CD4-positive, alpha-beta memory T cell (primary cell): ENCODE measurements at regions not wholly inside any gene's neighbourhood (a gene's known extent, or its start where the extent isn't known, plus 50 kb on each side); places are given as distances from the start of the nearest gene placed in this dataset.

Experiments used
- CTCF ChIA-PET: fragments of 350-600 bp; sonication (Branson Sonifier 250); formaldehyde crosslinking; loops from one replicate; lab custom pipeline; 2021; ENCODE audit warnings: inconsistent platforms; ENCODE audit not compliant: partially characterized antibody; lab: Charles Lee
- POLR2A ChIA-PET: fragments of 350-600 bp; sonication (Branson Sonifier 250); formaldehyde crosslinking; loops from one replicate; lab custom pipeline; 2021; ENCODE audit not compliant: partially characterized antibody; lab: Charles Lee
- DNase-seq, 5 donors: peaks; one replicate each; pipeline versions ENCODE4 v3.0.0 to v3.0.0-alpha.2; 2020 to 2022; ENCODE audit warnings: mixed read lengths in 1 of 5
- H3K27ac ChIP-seq: one replicate; pipeline ENCODE4 v1.7.0; 2013; ENCODE audit warnings: low read depth, low read length
- H3K27me3 ChIP-seq: 2 replicates; pipeline ENCODE4 v1.7.0; 2013; ENCODE audit warnings: mild to moderate bottlenecking, low read length, moderate library complexity; ENCODE audit not compliant: insufficient read depth
- H3K36me3 ChIP-seq: 2 replicates; pipeline ENCODE4 v1.7.0; 2013; ENCODE audit warnings: mild to moderate bottlenecking, low read length, moderate library complexity; ENCODE audit not compliant: insufficient read depth
- H3K4me1 ChIP-seq: 2 replicates; pipeline ENCODE4 v1.7.0; 2013; ENCODE audit warnings: mild to moderate bottlenecking, low read length, moderate library complexity; ENCODE audit not compliant: insufficient read depth
- H3K4me3 ChIP-seq, 2 donors: one replicate each; pipeline ENCODE4 v1.7.0; 2013; ENCODE audit warnings: low read length in 2 of 2, mild to moderate bottlenecking in 1 of 2
- H3K9me3 ChIP-seq, 2 donors: one replicate each; pipeline ENCODE4 v1.7.0; 2013; ENCODE audit warnings: low read length in 2 of 2, control low read depth in 1 of 2; ENCODE audit not compliant: control insufficient read depth in 1 of 2
- H3K27ac Mint-ChIP-seq, 7 donors: one replicate each; pipeline ENCODE4 v1.8.0; 2020 to 2021; ENCODE audit warnings: mixed read lengths in 7 of 7, mild to moderate bottlenecking in 6 of 7, inconsistent platforms in 3 of 7, moderate library complexity in 3 of 7
- H3K27me3 Mint-ChIP-seq, 2 donors: one replicate each; pipeline ENCODE4 v1.8.0; 2020 to 2021; ENCODE audit warnings: mixed read lengths in 2 of 2
- H3K36me3 Mint-ChIP-seq, 2 donors: one replicate each; pipeline ENCODE4 v1.8.0; 2020 to 2021; ENCODE audit warnings: mixed read lengths in 2 of 2, inconsistent platforms in 1 of 2, mild to moderate bottlenecking in 1 of 2
- H3K4me1 Mint-ChIP-seq, 4 donors: one replicate each; pipeline ENCODE4 v1.8.0; 2020 to 2021; ENCODE audit warnings: mixed read lengths in 4 of 4, mild to moderate bottlenecking in 1 of 4
- H3K4me3 Mint-ChIP-seq, 8 donors: one replicate each; pipeline ENCODE4 v1.8.0; 2020 to 2021; ENCODE audit warnings: mixed read lengths in 8 of 8, mild to moderate bottlenecking in 7 of 8, moderate library complexity in 6 of 8, inconsistent platforms in 3 of 8
- H3K9me3 Mint-ChIP-seq, 8 donors: one replicate each; pipeline ENCODE4 v1.8.0; 2020 to 2021; ENCODE audit warnings: mixed read lengths in 8 of 8, mild to moderate bottlenecking in 5 of 8, inconsistent platforms in 3 of 8, moderate library complexity in 1 of 8
- intact Hi-C: fragments of 100-400 bp; cut with micrococcal nuclease; formaldehyde crosslinking; loops from one replicate; pipeline ENCODE4 v1.15.1; 2023

- H3K9me3 Mint-ChIP-seq: peaks cover 0 to 9% (median 0%) of the 10 kb centered on the region in 8 donors
Observed at GRCh38 chr10:71004176-71005075, 116.1 kb upstream of the PCBD1 start.

GRCh38 chr10:71005337-71006305, 117.3 kb upstream of the PCBD1 start:
- intact Hi-C loops: no loop called here
- H3K4me3 Mint-ChIP-seq: no peak overlapping the region
- H3K4me1 ChIP-seq: no peaks in the 10 kb centered on the region
- ChIA-PET CTCF (no interaction called here), POLR2A (no interaction called here)
- no peaks in the 10 kb centered on the region for H3K4me1 Mint-ChIP-seq
- H3K36me3 Mint-ChIP-seq: no peaks in the 10 kb centered on the region
- H3K27me3 Mint-ChIP-seq: peaks cover 4 to 6% of the 10 kb centered on the region in 2 donors
- H3K27ac ChIP-seq: no peak overlapping the region
- DNase-seq: no peak
- peaks cover 0 to 4% (median 0%) of the 10 kb centered on the region in 8 donors for H3K9me3 Mint-ChIP-seq
- no peak overlapping the region for H3K4me3 ChIP-seq
- H3K27me3 ChIP-seq: no peaks in the 10 kb centered on the region
- no peaks in the 10 kb centered on the region for H3K9me3 ChIP-seq
- no peaks in the 10 kb centered on the region for H3K36me3 ChIP-seq
- H3K27ac Mint-ChIP-seq: no peak overlapping the region

More at GRCh38 chr10:71004176-71005075, 116.1 kb upstream of the PCBD1 start:
- H3K27me3 Mint-ChIP-seq: peaks cover 7 to 10% of the 10 kb centered on the region in 2 donors
- H3K36me3 Mint-ChIP-seq: no peaks in the 10 kb centered on the region
- Histone ChIP-seq H3K27ac (no peak overlapping the region), H3K4me3 (no peak overlapping the region), H3K36me3 (no peaks in the 10 kb centered on the region), H3K27me3 (no peaks in the 10 kb centered on the region), H3K9me3 (no peaks in the 10 kb centered on the region), H3K4me1 (no peaks in the 10 kb centered on the region)
- CTCF ChIA-PET: no interaction called here
- POLR2A ChIA-PET: no interaction called here
- no peaks in the 10 kb centered on the region for H3K4me1 Mint-ChIP-seq
- intact Hi-C loops: no loop called here
- DNase-seq: no peak
- H3K27ac Mint-ChIP-seq: no peak overlapping the region
- H3K4me3 Mint-ChIP-seq: no peak overlapping the region

- no peaks in the 10 kb centered on the region for H3K4me1 ChIP-seq
- H3K27me3 ChIP-seq: no peaks in the 10 kb centered on the region
- ChIA-PET POLR2A (no interaction called here), CTCF (no interaction called here)
- no peaks in the 10 kb centered on the region for H3K36me3 Mint-ChIP-seq
- DNase-seq: no peak
- H3K4me3 Mint-ChIP-seq: no peak overlapping the region
- H3K9me3 ChIP-seq: no peaks in the 10 kb centered on the region
- intact Hi-C loops: no loop called here
- H3K27ac ChIP-seq: no peak overlapping the region
- H3K4me1 Mint-ChIP-seq: no peaks in the 10 kb centered on the region
- H3K27me3 Mint-ChIP-seq: peaks cover 2 to 4% of the 10 kb centered on the region in 2 donors
- peaks cover 0 to 4% (median 0%) of the 10 kb centered on the region in 8 donors for H3K9me3 Mint-ChIP-seq
- no peaks in the 10 kb centered on the region for H3K36me3 ChIP-seq
- no peak overlapping the region for H3K4me3 ChIP-seq
- H3K27ac Mint-ChIP-seq: no peak overlapping the region
Observed at GRCh38 chr10:71006506-71006905, 118.1 kb upstream of the PCBD1 start.

- H3K9me3 Mint-ChIP-seq: no peaks in the 10 kb centered on the region
- Histone ChIP-seq H3K36me3 (no peaks in the 10 kb centered on the region), H3K27ac (no peak overlapping the region), H3K27me3 (no peaks in the 10 kb centered on the region), H3K4me3 (no peak overlapping the region), H3K4me1 (no peaks in the 10 kb centered on the region), H3K9me3 (no peaks in the 10 kb centered on the region)
- H3K4me1 Mint-ChIP-seq: no peaks in the 10 kb centered on the region
- peaks cover 2 to 6% of the 10 kb centered on the region in 2 donors for H3K27me3 Mint-ChIP-seq
- ChIA-PET POLR2A (no interaction called here), CTCF (no interaction called here)
- intact Hi-C loops: no loop called here
- no peak overlapping the region for H3K27ac Mint-ChIP-seq
- DNase-seq: no peak
- no peaks in the 10 kb centered on the region for H3K36me3 Mint-ChIP-seq
- H3K4me3 Mint-ChIP-seq: no peak overlapping the region
Observed at GRCh38 chr10:71007516-71007915, 119.2 kb upstream of the PCBD1 start.

GRCh38 chr10:71008150-71008549, 119.8 kb upstream of the PCBD1 start:
- intact Hi-C loops: no loop called here
- Mint-ChIP-seq H3K27ac (no peak overlapping the region), H3K27me3 (peaks cover 2 to 5% of the 10 kb centered on the region in 2 donors), H3K36me3 (no peaks in the 10 kb centered on the region), H3K4me3 (no peak overlapping the region), H3K4me1 (no peaks in the 10 kb centered on the region), H3K9me3 (no peaks in the 10 kb centered on the region)
- Histone ChIP-seq H3K27me3 (no peaks in the 10 kb centered on the region), H3K4me3 (no peak overlapping the region), H3K27ac (no peak overlapping the region), H3K4me1 (no peaks in the 10 kb centered on the region), H3K9me3 (no peaks in the 10 kb centered on the region), H3K36me3 (no peaks in the 10 kb centered on the region)
- no peak for DNase-seq
- ChIA-PET POLR2A (no interaction called here), CTCF (no interaction called here)

GRCh38 chr10:71009126-71009525, 120.8 kb upstream of the PCBD1 start:
- no peaks in the 10 kb centered on the region for H3K9me3 Mint-ChIP-seq
- Histone ChIP-seq H3K4me1 (no peaks in the 10 kb centered on the region), H3K27me3 (no peaks in the 10 kb centered on the region), H3K4me3 (no peak overlapping the region), H3K36me3 (no peaks in the 10 kb centered on the region), H3K9me3 (no peaks in the 10 kb centered on the region), H3K27ac (no peak overlapping the region)
- no peak for DNase-seq
- ChIA-PET CTCF (no interaction called here), POLR2A (no interaction called here)
- H3K4me1 Mint-ChIP-seq: no peaks in the 10 kb centered on the region
- peaks cover 4 to 5% of the 10 kb centered on the region in 2 donors for H3K27me3 Mint-ChIP-seq
- H3K4me3 Mint-ChIP-seq: no peak overlapping the region
- intact Hi-C loops: no loop called here
- no peak overlapping the region for H3K27ac Mint-ChIP-seq
- H3K36me3 Mint-ChIP-seq: no peaks in the 10 kb centered on the region

GRCh38 chr10:71010730-71011129, 122.4 kb upstream of the PCBD1 start:
- DNase-seq: no peak
- H3K4me1 Mint-ChIP-seq: no peaks in the 10 kb centered on the region
- no peak overlapping the region for H3K27ac Mint-ChIP-seq
- intact Hi-C loops: no loop called here
- H3K36me3 ChIP-seq: no peaks in the 10 kb centered on the region
- CTCF ChIA-PET: no interaction called here
- no peaks in the 10 kb centered on the region for H3K4me1 ChIP-seq
- no peak overlapping the region for H3K27ac ChIP-seq
- no peaks in the 10 kb centered on the region for H3K27me3 ChIP-seq
- H3K9me3 ChIP-seq: no peaks in the 10 kb centered on the region
- POLR2A ChIA-PET: no interaction called here
- H3K36me3 Mint-ChIP-seq: no peaks in the 10 kb centered on the region
- no peak overlapping the region for H3K4me3 Mint-ChIP-seq
- H3K4me3 ChIP-seq: no peak overlapping the region
- no peaks in the 10 kb centered on the region for H3K9me3 Mint-ChIP-seq
- peaks cover 6 to 8% of the 10 kb centered on the region in 2 donors for H3K27me3 Mint-ChIP-seq
